GM18867 (cell line): ENCODE measurements at regions not wholly inside any gene's neighbourhood (a gene's known extent, or its start where the extent isn't known, plus 50 kb on each side); places are given as distances from the start of the nearest gene placed in this dataset.
A peak's percentile ranks its signal among the peaks of the same experiment; 100 is the strongest.
"Not testable (repeated sequence)": the region's sequence is repeated elsewhere in the genome, so short reads cannot be mapped to it uniquely, and the experiment has no call there.

Experiments
- ATAC-seq: cut with Tn5 transposase; IDR thresholded peaks from one replicate; pipeline ENCODE4 v1.9.1; 2021; ENCODE audit warnings: mild to moderate bottlenecking, moderate library complexity; ENCODE audit not compliant: unreplicated experiment

GRCh38 chr12:22808860-22809259 is 183.9 kb downstream of the ETNK1 start:
- no peak for ATAC-seq

DNA sequence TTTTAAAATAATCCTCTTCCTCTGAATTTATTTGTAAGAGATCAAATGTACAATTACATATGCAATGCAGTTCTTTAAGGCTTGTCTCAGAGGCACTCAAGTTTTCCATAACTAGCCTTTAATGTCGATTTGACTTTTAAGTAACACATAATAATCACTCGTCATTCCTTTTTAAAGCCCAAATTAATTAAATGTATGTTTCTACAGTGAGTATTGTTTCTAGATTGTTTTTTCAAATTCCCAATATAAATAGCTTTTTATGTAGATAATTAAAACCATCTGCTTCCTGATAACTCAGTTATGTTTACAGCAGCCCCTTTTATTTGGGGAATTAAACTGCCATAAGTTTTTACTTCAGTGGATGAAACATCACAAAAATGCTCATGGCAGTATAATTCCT is 185.1 kb downstream of the ETNK1 start:
- ATAC-seq: no peak

DNA sequence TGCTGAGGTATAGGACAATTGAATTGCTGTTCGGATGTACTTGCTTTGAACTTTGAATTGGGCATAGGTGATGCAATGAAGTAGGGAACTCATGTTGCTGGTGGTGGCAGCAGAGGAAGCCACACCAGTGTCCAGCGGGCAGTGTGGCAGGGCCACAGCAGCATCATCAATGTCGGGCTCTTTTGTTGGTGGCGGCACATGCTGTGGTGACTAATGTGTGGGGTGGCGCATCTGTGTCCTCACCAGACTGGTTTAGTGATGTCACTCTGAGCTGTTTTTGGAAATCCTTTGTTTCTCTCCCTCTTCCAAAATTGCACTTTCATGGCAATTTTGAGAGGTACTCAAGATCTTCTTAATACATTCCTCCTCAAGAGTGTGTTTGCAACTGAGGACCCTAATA is 187.6 kb downstream of the ETNK1 start:
- no peak for ATAC-seq

DNA sequence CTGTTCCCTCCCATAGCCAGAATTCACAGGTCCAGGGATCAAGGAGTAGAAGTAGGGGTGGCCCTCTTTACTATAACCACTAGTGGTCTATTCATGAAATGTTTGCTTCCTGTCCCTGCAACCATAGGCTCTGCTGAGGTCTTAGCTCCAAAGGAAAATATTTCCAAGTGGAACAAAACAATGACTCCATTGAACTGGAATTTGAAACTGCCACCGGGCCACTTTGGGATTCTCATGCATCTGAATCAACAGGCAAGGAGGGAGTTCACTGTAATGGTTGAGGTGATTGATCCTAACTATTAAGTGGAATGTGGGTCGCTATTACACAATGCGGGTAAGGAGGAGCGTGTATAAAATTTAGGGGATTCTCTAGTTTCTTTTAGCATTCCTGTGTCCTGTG is 197.0 kb downstream of the ETNK1 start:
- ATAC-seq: no peak

- no peak for ATAC-seq
These were observed 201.1 kb downstream of the ETNK1 start for GRCh38 chr12:22826026-22826425.

- ATAC-seq: not testable (repeated sequence)
These were observed 201.5 kb downstream of the ETNK1 start for GRCh38 chr12:22826446-22826981.

DNA sequence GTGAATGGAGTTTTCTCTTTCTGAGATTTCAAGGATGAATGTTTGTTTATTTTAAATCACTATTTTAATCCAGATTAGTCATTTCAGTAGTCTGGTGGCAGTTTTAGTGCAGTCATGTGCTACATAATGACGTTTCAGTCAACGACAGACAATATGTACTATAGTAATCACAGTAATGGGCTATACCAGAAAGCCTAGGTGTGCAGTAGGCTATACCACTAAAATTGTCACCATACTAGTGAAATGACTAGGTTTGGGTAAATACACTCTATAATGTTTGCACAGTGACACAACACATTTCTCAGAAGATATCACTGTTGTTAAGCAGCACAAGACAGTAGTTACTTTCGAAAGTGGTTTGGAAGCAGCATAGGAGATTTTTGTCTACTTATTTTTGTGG is 203.1 kb downstream of the ETNK1 start:
- ATAC-seq: peak; percentile 68

- ATAC-seq: no peak
These were observed 210.5 kb downstream of the ETNK1 start for GRCh38 chr12:22835431-22835830.

- no peak for ATAC-seq
These were observed 225.2 kb downstream of the ETNK1 start for GRCh38 chr12:22850185-22850584.

DNA sequence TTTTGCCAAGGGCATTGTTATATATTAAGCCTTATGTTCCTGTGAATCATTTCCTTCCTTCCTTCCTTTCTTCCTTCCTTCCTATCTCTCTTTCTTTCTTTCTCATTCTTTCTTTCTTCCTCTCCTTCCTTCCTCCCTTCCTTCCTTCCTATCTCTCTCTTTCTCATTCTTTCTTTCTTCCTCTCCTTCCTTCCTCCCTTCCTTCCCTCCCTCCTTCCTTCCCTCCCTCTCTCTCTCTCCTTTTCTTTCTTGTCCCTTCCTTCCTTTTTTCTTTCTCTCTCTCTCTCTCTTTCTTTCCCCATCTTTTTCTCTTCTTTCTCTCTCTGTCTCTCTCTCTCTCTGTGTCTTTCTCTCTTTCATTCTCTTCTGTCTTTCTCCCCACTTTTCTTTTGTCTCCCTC is 226.6 kb downstream of the ETNK1 start:
- ATAC-seq: no peak

- no peak for ATAC-seq
These were observed 230.5 kb downstream of the ETNK1 start for GRCh38 chr12:22855456-22855855.

GRCh38 chr12:22856178-22856577 is 231.2 kb downstream of the ETNK1 start:
- ATAC-seq: peak; percentile 43

GRCh38 chr12:22858849-22859570 is 234.0 kb downstream of the ETNK1 start:
- ATAC-seq: peak; percentile 56

- ATAC-seq: no peak
These were observed 236.0 kb downstream of the ETNK1 start for GRCh38 chr12:22860926-22861325.

DNA sequence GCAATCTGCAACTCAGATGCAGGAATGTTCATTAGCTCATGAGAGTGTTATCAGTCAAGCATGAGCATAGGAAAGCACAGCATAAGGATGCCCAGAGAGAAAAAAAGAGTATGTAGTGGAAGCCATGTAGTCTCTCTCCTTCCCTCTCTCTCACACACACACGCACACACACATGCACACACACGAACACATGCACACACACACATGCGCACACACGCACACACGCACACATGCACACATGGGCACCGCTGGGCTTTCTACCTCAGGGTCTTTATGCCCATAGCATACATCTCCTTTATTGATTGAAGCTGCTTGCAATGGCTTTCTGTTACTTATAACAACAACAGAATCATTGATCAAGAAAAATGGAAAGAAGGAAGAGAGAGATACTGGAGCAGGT is 240.9 kb downstream of the ETNK1 start:
- no peak for ATAC-seq

DNA sequence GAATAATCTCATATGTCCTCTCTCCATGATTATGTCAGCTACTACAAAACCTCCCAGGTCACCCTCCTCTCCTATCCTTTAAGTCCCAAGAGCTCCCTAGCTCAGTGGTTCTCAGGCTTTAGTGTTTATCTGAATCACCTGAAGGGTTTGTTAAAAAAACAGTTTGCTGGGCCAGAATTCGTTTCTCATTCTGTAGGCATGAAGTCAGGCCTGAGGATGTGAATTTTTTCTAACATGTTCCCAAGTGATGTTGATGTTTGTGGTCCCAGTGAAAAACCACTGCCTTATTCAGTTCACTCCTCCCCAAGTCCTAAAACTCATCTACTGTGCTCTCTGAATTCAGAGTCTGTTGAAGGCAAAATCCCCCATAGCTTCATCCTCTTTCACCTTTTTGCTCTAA is 241.4 kb downstream of the ETNK1 start:
- ATAC-seq: no peak

- no peak for ATAC-seq
These were observed 249.2 kb downstream of the ETNK1 start for GRCh38 chr12:22874151-22874550.

DNA sequence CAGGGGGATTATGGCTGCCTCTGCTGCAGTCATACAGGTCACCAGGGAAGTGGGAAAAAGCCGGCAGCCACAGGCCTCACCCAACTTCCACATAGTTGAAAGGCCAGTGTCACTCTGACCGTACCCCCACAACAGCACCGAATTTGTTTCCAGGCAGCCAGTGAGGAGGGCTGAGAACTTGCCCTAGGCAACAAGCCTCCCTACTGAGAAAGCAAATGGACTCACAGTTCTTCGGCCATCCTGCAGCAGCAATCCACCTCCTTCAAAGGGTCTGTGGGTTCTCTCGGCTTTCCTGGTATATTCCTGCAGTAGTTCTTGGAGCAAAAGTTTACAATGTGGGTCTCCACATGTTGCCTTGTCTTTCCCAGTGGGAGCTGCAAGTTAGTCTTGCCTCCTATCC is 251.3 kb downstream of the ETNK1 start:
- ATAC-seq: no peak

- no peak for ATAC-seq
These were observed 254.2 kb downstream of the ETNK1 start for GRCh38 chr12:22879203-22879602.

GRCh38 chr12:22880331-22880730 is 255.4 kb downstream of the ETNK1 start:
- no peak for ATAC-seq

DNA sequence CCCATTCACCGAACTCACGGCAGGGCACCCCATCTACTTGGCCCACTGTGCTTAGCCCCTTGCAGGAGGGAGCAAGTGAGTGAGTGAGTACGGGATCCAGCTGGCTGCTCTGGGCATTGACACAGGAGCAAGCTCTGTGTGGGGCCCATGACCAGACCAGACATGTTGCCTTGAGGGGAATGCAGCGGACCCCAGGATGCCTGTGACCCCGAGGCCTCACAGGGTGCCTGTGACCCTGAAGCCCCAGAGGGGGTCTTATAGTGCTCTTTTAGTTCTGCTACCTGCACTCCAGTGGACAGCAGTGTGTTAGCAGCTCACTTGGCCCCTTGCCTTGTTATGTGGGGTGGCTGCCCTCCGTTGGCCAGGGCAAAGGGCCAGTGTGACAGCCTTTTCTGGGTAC is 255.8 kb downstream of the ETNK1 start:
- ATAC-seq: no peak

GRCh38 chr12:22881878-22882385 is 257.0 kb downstream of the ETNK1 start:
- ATAC-seq: no peak

DNA sequence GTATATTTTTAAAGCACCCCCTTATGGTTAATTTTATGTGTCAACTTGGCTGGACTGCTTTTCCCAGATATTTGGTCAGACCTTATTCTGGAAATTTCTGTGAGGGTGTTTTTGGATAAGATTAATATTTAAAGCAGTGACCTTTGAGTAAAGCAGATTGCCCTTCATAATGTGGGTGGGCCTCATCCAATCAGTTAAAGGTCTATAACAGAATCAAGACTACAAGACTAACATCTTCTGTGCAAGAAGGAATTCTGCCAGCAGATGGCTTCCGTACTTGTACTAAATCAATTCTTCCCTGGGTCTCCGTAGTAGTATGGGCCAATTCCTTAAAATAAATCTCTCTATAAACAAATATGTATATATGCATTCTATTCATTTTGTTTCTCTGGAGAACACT is 257.6 kb downstream of the ETNK1 start:
- ATAC-seq: no peak
